ENCODE measurements at regions not wholly inside any gene's neighbourhood (a gene's known extent, or its start where the extent isn't known, plus 50 kb on each side); places are given as distances from the start of the nearest gene placed in this dataset.

DNA sequence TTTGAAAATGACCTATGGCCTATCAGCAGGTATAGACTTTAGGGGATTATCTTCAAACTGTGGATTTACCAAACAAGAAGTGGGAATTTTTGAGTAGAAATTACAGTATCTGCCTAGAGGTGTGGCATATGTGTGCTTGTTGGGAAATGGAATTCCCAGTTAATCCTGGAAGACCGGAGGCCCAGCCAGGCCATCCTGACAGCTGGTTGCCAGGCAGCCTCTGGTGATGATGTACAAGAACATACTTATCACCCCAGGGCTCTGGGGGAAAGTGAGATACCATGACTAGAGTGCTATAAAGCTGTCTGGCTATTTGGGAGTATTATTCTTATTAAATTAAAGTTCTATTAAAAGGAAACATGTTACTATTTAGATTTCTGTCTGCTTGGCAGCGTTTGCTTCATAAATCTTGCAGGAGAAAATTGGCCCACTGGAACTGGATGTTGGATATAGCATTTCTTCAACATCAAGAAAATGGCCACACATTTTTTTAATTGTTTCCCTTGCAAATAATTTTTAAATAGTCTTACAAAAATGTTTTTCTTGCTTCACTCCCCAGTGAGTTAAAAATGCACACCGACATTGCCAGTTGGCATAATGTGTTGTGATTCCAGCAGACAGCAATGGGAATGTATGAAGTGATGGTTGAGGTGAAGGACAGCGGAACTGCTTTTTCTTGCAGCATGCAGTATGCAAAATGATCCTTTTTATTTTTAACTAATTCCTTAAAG lies 187.8 kb downstream of the MYLK4 start:
- no peak for DNase-seq

DNA sequence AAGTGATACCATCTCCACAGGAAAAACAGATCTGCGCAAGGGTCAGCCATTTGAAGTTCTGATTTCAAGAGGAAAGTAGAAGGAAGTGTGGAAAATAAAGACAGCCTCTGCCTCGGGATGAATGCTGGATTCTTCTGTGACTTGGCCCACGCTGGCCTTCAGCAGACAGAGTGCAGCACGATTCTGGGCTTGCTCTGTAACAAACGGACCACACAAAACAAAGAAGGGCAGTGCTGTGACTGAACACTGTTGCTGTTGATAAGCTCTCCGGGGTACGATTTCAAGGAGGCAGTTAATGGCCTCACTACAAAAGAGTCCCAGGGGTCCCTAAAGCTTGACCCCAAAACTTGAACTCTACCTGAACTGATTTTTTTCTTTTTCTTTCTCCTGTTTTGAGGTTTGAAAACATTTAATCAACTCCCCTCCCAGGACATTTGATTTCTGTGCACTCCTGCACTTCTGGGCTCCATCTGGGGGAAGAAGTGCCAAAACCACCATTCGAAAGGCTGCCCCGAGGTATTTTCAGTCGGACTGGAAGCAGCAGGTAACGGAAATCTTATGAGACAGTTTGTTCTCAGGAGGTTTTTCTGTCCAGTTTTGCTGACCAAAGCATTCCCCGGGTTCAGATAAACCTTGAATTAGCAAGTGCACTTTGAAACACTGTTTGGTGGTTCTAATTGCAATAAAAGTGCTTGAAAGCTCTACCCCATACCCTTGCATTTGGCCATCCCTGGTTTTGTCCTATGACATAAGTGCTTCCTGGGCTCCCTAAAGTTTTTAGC lies 189.6 kb downstream of the MYLK4 start:
- DNase-seq, result no peak

DNA sequence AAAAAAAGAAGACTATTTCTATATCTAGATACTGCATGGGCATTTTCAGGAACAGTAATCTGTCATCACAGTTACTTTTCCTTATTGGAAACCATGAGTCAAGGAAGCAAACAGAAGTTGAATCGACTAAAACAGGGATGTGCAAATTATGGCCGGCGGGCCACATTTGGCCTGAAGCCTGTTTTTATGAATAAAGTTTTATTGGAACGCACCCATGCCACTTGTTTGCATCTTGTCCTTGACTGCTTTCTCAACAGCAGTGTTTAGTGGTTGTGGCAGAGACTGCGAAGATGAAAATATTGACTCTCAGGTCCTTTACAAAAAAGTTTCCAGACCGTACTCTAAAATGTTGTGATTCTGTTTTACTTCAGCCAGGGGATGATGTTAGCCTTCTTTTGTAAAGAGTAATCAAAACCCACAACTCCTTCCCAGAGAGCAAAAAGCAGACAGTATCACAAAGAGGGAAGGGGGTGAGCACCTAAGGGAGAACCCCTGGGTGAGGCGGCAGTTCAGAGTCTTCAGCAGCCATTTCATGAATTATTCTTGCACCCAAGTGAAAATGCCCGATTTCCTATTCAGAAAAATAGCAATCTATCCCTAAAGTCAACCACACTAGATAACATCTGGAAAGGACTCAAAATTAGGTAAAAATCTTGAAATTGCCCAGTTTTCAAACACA lies 190.4 kb downstream of the MYLK4 start:
- no peak for DNase-seq

DNA sequence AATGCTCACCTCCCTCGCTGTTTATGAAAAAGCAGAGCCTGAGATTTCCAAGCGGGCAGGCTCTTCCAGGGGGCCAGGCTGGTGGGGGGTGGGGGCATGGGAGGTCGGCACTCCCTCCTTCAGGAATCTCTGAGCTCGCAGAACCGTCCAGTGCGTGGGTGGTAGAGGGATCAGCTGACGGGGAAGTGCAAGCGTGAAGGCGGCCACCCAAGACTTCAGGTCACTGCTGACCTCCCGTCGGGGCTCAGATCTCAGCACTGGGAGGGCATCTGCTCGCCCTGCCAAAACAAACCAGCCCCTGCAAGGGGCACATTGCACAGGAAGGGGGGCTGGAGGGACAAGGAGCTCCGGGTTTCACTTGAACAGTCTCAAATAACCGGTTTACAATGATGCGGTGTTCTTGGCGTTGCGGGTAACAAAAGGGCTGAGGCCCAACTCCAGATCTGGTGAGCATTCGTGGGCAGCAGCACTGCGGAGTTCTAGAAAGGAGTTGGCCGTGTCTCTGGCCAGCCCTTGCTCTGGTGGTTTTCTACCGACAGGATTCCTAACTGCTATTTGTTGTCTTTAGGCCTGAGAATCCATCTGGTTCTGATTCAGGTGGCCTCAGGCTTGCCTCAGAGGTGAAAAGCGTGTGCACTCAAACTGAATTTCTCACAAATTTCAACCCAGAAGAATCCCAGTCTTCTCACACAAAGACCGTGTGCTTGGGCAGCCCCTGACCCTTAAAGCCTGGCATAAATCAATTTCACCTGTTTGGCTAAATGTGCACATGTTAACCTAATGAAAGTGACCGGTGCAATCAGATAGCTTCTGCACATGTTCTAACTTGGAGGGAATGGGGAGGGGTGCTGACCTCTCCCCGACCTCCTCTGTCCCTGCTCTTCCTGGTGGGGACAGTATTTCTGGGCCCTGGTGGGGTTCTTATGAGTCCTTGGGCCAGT lies 191.6 kb downstream of the MYLK4 start:
- no peak for DNase-seq

DNA sequence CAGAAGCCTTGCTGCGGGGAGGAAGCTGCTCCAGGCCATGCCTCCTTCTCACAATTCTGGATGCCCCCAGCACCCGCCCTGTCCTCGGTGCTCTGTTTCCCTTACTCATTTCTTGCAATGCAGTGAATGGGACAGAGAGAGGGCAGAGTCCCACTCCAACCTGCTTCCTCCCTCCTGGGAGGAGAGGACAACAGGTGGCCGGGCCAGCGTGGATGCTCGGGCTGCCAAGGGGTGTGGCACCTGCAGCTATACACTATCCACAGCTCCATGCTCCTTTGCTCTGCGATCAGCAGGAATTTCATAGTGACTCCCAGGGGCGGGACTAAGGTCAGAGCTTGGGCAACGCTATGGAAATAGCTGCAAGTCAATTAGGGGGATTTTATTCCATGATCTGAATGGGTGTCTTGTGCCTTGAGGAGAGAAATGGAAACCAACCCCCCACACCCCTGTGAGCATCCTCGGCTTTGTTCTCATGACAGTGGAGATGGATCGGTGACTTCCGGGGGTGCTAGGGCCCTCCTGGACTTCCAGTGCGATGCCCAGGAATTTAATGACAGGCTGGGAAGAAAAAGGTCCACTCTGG lies 192.5 kb downstream of the MYLK4 start:
- no peak for DNase-seq

DNA sequence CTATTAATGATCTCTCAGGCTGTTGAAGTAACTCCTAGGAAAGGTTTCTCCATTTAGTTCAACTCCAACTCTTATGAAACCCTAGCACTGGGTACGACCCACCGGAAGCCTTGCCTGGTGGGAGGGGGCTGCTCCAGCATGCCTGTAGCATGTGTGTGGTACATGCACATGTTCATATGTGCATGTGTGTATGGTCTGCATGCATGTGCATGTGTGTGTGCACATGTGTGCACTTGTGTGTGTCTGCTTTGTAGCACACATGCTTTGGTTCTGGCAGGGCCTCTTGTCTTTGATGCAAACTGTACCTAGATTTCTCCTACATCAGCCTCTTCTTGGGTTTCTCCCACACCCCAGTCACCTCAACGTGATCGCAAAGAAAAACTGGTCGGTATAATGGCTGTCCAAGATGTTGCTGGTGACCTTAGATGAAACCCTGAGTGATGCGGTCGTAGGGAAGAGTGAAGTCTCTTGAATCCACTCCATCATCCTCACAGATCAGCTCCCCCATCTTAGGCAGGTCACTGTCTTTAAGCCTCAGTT lies 193.5 kb downstream of the MYLK4 start:
- DNase-seq, result no peak

DNA sequence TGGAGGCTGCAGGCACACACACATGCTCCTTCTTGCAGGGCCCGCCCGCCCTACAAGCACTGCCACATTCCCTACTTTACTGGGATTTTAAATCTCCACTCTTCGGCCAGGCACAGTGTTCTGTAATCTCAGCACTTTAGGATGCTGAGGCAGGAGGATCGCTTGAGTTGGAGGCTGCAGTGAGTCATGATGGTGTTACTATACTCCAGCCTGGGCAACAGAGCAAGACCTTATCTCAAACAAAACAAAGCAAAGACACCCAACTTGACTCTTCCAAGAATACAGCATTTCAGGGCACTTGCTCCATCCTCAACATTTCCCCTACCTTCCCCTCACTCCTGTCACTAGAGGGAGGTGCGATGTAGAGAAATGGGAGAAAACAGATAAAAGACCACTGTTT lies 194.0 kb downstream of the MYLK4 start:
- DNase-seq, result no peak

DNA sequence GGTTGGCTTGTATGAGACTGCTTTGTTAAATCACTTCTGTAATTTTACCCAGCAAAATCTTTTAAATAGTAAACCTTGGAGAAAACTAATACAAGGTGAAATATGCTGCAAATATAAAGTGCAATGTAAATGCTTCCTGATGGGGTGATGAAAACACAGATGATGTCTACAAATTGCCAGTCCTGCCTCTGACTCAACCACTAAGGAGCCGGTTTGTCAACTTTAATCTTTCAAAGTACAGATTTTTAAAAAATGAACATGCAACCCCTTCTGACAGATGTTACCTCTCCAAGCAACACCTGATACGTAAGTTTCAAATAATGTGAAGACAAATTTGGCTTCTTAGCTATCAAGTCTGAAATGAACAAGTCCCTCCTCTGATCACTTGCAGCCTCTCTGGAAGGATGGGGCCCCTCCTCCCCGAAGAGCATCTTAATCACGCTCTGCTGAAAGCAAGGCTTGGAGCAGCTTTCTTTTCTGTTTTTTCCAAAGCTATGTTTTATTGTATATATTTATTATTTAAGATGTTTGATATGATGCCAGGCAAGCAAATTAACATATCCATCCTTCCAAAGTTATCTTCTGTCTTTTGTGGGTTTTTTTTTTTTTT lies 196.0 kb downstream of the MYLK4 start:
- DNase-seq, result no peak

DNA sequence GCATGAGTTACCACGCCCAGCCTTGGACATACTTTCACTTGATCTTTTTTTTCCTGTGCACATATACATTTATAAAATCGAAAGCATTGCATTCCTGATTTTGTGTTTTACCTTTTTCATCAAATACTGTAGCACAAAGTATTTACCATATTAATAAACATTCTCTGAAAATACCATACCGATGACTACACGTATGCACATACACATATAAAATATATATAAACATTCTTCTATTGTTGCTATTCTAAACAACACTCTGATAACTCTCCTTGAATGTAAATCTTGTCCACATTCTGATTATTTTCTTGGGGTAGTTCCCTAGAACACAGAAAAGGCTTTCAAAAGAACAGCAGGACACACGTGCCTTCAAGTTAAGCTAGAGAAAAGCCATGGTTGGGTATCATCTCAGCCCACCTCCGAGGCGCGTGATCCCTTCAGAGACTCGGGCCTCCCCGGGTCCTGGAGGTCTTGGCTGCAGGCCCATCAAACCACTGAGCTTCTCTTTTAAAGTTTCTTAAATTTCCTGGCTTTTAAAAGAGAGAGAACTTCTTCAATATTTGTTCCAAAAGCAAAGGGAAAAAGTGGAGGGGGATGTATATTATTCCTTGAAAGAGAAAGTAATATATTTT lies 198.1 kb downstream of the MYLK4 start:
- DNase-seq, result no peak

DNA sequence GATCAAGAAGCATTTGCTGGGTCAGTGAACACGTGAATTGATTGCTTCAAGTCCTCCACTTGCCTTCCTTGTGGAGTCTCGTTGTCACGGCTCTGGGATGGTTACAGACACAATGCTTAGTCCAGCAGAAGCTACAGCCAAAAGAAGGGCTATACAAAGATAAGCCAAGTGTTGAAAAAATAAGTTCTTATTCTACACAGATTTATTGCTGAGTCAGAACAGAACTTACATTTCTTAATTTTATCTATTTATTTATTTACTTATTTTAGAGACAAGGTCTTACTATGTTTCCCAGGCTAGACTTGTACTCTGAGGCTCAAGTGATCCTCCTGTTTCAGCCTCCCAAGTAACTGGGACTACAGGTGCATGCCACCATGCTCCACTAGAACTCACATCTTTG lies 199.0 kb downstream of the MYLK4 start:
- no peak for DNase-seq

DNA sequence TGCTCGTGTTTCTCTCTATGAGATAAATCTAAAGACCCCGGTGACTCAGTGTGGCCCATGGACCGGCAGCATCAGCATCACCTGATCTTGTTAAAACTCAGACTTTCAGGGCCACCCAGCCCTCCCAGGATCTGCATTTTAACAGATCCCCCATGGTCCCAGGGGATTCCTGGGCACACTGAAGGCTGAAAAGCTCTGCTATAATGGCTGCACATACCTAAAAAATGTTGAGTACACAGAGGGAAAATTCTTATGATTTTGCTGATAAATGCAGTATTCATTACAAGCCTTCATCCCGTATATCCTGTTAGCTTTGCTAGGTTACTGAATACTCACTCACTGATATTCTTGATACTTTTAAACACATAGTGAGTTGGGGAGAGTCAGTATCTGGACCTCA lies 200.5 kb downstream of the MYLK4 start:
- no peak for DNase-seq

DNA sequence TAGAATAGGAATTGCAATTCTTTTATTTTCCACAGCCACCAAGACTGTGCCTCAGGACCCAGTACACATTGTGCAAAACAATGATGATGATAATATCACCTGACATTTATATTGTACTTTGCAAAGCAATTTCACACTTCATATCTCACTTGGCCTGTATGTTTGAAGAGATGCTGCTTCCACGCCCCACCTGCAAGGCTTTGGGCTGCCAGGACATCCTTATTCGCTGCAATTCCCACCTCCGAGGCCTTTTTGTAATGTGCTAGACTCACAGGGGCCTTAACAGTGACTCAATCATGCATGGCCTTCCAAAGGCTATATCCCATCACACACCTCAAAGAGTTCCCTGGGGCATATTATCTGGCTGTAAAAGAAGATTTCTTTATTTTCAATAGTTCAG lies 200.9 kb downstream of the MYLK4 start:
- no peak for DNase-seq

DNA sequence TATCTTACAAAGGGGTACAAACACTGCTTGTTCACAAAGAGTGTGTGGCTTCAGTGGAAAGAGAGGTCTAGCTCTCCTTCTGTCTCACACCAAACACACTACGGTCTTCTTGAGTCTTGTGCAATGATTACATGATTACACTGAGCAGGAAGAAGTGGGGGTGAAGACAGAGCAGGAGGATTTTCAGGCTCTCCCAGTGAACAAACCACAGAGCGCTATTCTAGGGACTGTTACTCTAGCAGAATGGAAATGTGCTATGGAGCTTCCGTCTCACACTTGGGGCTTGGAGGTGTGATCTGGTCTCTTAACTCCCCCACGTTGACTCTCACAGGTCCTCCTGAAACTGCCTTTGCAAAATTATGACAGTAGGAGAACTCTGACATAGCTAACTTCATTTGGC lies 203.4 kb downstream of the MYLK4 start:
- DNase-seq, result no peak

DNA sequence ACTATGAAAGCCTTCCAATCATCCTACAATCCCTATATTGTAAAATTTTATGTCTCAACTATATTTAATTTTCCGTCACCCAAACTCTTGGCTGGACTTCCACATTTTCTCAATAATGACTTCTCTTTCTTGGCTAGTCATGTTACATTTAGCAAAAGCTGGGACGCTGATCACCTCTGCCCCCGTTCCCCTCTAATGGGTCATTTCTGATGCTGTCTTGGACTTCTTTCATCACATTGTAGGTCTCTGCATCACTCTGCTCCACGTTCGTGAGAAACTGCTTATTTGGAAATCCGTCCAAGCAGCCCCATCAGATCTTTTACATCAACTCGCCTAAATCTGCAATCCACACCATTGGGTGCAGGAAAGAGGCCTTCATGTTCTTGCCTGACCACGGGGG lies 203.8 kb downstream of the MYLK4 start:
- no peak for DNase-seq

DNA sequence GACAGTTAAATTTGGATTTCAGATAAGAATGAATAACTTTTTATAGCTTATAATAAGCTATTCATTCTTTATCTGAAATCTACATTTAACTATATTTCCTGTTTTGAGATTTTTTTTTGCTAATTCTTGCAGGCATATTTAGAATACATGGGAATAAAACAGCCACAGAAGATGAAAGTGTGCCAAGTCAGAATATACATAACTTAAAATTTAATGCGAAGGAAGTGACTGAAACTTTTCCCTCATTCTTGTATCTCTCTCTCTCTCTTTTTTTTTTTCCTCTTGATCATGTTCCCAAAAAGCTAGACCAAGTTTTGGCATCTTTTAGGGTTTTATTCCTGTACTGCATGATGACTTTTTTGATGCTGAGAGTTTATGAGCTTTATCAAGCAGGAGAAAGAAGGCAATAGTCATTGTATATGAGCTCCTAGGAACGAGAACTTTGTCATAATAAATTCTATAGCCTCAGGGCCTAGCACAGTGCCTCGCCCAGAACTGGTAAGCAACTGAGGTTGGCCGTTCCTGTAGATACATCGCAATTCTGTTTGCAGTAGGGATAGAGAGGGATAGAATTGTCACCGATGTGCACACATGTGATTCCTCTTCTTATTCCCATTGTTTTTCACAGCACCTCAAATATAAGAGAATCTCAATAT lies 205.2 kb downstream of the MYLK4 start:
- no peak for DNase-seq

DNA sequence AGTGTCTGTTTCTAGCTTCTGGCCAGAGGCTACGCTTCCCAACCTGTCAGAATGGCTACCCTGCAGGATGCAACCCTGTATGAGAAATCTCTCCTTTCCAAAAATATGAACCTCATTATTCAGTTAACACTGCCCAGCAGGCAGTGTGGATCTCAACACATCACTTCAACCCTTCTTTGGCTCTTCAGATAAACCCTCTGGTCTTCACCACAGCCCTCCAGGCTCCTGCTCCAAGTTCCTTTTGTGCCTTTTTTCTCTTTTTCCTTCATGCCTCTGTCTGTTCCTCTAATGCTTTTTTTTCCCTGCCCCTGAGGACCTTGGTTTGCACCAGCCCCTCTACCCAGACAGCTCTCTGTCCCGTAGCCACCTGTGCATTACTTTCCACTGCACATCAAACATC lies 207.4 kb downstream of the MYLK4 start:
- DNase-seq, result no peak

DNA sequence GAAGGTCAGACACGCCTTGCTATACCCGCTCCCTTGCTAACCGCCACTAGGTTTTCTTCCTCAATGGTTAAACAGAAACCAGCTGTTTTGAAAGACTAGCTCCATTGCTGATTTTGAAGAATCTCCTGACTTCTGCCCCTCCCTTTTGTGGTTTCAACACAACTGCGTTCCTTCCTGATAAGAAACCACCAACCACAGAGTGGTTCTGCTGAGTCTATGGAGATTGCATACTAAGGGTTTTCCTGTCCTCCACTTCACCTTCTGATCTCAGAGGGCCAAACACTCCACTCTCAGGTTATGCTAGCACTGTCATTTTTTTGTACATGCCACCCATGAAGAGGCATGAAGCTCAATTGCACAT lies 207.9 kb downstream of the MYLK4 start:
- DNase-seq, result no peak

DNA sequence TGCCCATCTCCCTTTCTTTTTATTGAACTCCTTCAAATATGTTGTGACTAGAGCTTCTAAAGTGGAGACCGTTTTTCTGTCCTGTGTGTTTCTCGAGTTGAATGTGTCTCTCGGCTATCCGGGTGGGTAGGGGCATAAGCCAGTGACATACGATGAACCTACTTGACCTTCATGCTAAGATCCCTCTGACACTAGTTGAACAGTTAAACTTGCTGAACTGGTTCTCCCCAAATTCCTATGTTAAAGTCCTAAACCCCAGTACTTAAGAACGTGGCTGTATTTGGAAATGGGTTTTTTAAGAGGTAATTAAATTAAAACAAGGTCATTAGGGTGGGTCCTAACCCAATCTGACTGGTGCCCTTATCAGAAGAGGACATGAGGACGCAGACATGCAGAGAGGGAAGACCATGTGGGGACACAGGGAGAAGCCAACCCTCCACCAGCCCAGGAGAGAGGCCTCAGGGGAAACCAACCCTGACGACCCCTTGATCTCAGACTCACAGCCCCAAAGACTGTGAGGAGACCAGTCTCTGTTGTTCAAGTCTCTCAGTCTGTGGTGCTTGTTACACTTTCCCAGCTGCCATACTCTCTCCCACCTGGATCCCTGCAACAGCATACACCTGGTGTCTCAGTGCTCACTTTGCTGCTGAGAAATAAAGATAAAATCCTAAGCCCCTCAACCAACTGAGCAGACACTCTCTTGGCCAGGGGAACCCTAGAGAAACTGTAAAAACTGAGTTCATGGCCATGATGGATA lies 208.4 kb downstream of the MYLK4 start:
- no peak for DNase-seq

DNA sequence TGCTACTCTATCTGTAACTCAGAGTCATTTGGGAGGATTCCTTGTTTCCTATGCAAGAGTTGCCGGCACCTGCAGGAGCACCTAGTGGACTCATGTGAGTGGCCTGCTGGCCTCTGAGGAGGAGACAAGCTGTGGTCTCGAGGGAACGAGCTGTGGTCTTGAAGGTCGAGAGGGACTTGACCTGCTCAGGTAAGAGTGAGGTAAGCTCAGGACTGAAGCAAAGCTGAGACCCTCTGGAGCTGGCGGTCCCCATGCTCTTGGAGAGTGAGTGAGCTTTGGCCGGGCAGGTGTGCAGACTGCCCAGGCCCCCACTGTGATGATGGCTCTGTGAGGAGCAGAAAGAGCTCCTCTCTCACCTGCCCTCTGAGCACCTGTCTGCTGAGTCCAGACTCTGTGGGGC lies 214.3 kb downstream of the MYLK4 start:
- DNase-seq, result no peak

DNA sequence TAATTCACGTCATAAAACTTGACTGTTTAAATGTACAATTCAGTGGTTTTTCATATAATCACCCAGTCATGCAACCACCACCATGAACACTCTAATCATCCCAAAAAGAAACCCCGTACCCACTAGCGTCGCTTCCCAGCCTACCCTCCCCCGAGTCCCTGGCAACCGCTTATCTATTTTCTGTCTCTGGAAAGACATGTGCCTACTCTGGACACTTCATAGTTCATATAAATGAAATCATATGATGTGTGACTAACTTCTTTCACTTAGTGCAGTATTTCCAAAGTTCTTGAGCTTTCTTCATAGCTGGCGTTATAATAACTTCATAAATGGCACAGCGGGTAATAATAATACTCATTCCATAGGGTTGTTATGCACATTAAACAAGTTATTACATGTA lies 215.2 kb downstream of the MYLK4 start:
- no peak for DNase-seq

All from NCI-H1092 treated with DMSO at 0.1 percent for 48 hours (cell line).